ENCODE measurements at regions not wholly inside any gene's neighbourhood (a gene's known extent, or its start where the extent isn't known, plus 50 kb on each side); places are given as distances from the start of the nearest gene placed in this dataset.
"Not testable (repeated sequence)": the region's sequence is repeated elsewhere in the genome, so short reads cannot be mapped to it uniquely, and the experiment has no call there.

DNA sequence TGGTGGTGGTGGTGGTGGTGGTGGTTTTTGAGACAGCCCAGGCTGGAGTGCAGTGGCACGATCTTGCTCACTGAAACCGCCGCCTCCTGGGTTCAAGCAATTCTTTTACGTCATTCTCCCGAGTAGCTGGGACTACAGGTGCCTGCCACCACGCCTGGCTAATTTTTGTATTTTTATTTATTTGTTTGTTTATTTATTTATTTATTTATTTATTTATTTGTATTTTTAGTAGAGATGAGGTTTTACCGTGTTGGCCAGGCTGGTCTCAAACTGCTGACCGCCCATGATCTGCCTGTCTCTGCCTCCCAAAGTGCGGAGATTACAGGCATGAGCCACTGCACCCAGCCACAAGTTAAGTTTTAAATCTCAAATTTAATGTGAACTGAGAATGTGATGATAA, 126.5 kb downstream of the PCDH18 start:
- TF ChIP-seq POLR2A (IDR thresholded peaks at IDR 0.05), result not testable (repeated sequence)
- TF ChIP-seq, protein P1, sequence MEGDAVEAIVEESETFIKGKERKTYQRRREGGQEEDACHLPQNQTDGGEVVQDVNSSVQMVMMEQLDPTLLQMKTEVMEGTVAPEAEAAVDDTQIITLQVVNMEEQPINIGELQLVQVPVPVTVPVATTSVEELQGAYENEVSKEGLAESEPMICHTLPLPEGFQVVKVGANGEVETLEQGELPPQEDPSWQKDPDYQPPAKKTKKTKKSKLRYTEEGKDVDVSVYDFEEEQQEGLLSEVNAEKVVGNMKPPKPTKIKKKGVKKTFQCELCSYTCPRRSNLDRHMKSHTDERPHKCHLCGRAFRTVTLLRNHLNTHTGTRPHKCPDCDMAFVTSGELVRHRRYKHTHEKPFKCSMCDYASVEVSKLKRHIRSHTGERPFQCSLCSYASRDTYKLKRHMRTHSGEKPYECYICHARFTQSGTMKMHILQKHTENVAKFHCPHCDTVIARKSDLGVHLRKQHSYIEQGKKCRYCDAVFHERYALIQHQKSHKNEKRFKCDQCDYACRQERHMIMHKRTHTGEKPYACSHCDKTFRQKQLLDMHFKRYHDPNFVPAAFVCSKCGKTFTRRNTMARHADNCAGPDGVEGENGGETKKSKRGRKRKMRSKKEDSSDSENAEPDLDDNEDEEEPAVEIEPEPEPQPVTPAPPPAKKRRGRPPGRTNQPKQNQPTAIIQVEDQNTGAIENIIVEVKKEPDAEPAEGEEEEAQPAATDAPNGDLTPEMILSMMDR (IDR thresholded peaks at IDR 0.05), result not testable (repeated sequence)
